ENCODE measurements at regions not wholly inside any gene's neighbourhood (a gene's known extent, or its start where the extent isn't known, plus 50 kb on each side); places are given as distances from the start of the nearest gene placed in this dataset.
A peak's percentile ranks its signal among the peaks of the same experiment; 100 is the strongest.

DNA sequence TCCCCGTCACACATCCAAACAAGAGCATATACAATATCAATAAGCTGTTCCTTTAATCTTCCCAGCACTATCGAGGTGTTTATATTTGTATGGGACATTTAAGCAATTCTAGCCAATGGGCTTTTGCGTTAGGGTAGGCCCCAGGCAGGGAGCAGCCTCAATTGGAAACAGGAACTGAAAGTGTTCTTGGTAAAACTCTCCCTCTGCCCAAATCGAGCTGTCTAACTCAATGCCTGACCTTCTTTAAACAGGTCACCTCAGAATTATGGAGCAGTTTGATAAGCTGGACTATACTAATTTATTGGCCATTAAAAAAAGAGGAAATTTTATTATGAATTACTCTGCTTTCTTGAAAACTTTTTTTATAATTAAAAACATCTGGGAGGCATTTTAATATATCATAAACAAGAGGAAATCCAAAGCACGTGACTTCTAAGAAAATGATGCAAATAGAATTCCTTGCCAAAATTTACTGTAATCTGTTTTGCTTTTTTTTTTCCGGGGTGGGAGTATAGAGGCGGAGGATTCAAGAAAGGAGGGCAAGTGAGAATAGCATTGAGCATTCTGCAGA is 498.1 kb downstream of the LMO4 start:
- Mint-ChIP-seq H3K4me3 (ENCODE audit: unreplicated experiment) (no peak overlapping the region), H3K4me1 (ENCODE audit: low read depth) (no peaks in the 10 kb centered on the region), H3K27me3 (ENCODE audit: low read depth) (no peaks in the 10 kb centered on the region), H3K9me3 (ENCODE audit: low read depth) (no peaks in the 10 kb centered on the region), H3K36me3 (ENCODE audit: low read depth) (no peaks in the 10 kb centered on the region), H3K27ac (ENCODE audit: unreplicated experiment) (no peak overlapping the region)
- DNase-seq (ENCODE audit: low spot score) = no peak
- TF ChIP-seq, protein P1, sequence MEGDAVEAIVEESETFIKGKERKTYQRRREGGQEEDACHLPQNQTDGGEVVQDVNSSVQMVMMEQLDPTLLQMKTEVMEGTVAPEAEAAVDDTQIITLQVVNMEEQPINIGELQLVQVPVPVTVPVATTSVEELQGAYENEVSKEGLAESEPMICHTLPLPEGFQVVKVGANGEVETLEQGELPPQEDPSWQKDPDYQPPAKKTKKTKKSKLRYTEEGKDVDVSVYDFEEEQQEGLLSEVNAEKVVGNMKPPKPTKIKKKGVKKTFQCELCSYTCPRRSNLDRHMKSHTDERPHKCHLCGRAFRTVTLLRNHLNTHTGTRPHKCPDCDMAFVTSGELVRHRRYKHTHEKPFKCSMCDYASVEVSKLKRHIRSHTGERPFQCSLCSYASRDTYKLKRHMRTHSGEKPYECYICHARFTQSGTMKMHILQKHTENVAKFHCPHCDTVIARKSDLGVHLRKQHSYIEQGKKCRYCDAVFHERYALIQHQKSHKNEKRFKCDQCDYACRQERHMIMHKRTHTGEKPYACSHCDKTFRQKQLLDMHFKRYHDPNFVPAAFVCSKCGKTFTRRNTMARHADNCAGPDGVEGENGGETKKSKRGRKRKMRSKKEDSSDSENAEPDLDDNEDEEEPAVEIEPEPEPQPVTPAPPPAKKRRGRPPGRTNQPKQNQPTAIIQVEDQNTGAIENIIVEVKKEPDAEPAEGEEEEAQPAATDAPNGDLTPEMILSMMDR (IDR thresholded peaks at IDR 0.05) = no peak

DNA sequence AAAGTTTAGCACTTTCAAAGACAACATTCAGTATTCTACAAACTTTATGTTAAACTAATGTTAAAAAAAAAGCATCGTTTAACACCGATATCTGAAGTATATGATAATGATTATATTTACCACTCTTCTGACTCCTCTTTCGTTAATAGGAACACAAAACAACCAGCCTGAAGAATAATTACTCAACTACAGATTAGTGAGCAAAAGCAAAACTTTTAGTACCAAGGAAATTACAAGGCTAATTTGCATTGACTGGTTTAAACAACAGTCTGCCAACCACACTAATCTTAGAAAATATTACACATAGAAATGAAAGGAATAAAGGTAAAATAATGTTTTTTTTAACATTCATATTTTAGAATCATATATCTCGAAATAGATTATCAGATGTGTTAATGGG is 500.7 kb downstream of the LMO4 start:
- TF ChIP-seq, protein P1 (IDR thresholded peaks at IDR 0.05) = no peak
- Mint-ChIP-seq H3K4me1 (ENCODE audit: low read depth) (peaks cover 12% of the 10 kb centered on the region), H3K4me3 (ENCODE audit: unreplicated experiment) (no peak overlapping the region), H3K27me3 (ENCODE audit: low read depth) (no peaks in the 10 kb centered on the region), H3K27ac (ENCODE audit: unreplicated experiment) (no peak overlapping the region), H3K36me3 (ENCODE audit: low read depth) (no peaks in the 10 kb centered on the region), H3K9me3 (ENCODE audit: low read depth) (no peaks in the 10 kb centered on the region)
- DNase-seq (ENCODE audit: low spot score) = no peak

DNA sequence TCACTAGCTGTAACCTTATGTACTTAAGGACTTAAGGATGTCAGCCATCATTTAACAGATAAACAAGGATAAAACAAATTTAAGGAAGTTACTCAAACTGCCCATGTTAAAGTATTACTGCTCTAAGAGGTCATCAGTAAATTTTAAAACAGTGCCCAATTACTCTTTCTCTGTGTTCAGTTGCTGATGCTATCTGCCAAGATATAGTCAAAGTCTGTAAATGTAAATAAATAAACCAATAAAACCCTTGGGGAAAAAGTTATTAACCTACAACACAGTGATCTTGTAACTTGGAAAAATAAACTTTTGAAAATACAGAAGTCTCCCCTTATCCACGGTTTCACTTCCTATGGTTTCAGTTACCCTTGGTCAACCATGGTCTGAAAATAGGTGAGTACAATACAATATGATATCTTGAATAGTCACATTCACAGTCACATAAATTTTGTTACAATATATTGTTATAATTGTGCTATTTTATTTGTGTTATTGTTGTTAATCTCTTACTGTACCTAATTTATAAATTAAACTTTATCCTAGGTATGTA is 501.8 kb downstream of the LMO4 start:
- no peak for DNase-seq (ENCODE audit: low spot score)
- Mint-ChIP-seq H3K9me3 (ENCODE audit: low read depth) (no peaks in the 10 kb centered on the region), H3K36me3 (ENCODE audit: low read depth) (no peaks in the 10 kb centered on the region)

DNA sequence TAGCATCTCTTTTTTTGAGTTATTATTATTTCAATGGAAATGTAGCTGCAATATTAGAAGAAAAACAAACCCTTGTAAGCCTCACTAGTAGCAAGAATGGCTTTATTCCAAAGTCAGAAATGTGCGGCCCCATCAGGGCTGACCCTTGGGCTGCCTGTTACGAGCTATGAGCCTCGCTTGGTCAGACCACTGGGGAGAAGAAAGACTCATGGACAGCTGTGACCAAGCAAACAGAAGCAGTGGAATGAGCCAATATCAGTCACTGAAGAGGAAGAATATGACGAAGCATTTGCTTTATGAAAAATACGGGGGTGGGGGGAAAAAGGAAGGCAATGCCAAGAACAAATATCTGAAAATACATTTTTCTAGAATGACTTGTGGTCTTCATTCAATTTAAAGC is 504.5 kb downstream of the LMO4 start:
- DNase-seq (ENCODE audit: low spot score) = no peak
- H3K36me3 Mint-ChIP-seq (ENCODE audit: low read depth) = no peaks in the 10 kb centered on the region
- no peaks in the 10 kb centered on the region for H3K9me3 Mint-ChIP-seq (ENCODE audit: low read depth)
- H3K4me3 Mint-ChIP-seq (ENCODE audit: unreplicated experiment) = no peak overlapping the region
- peak overlapping the region; percentile 37 for H3K27ac Mint-ChIP-seq (ENCODE audit: unreplicated experiment)
- TF ChIP-seq, protein P1 (IDR thresholded peaks at IDR 0.05) = no peak
- H3K27me3 Mint-ChIP-seq (ENCODE audit: low read depth) = no peaks in the 10 kb centered on the region
- H3K4me1 Mint-ChIP-seq (ENCODE audit: low read depth) = peaks cover 12% of the 10 kb centered on the region

More for the DNA sequence above, 501.8 kb downstream of the LMO4 start:
- TF ChIP-seq, protein P1 (IDR thresholded peaks at IDR 0.05) = no peak
- H3K4me1 Mint-ChIP-seq (ENCODE audit: low read depth) = peaks cover 12% of the 10 kb centered on the region
- H3K27ac Mint-ChIP-seq (ENCODE audit: unreplicated experiment) = no peak overlapping the region
- H3K4me3 Mint-ChIP-seq (ENCODE audit: unreplicated experiment) = no peak overlapping the region
- no peaks in the 10 kb centered on the region for H3K27me3 Mint-ChIP-seq (ENCODE audit: low read depth)

DNA sequence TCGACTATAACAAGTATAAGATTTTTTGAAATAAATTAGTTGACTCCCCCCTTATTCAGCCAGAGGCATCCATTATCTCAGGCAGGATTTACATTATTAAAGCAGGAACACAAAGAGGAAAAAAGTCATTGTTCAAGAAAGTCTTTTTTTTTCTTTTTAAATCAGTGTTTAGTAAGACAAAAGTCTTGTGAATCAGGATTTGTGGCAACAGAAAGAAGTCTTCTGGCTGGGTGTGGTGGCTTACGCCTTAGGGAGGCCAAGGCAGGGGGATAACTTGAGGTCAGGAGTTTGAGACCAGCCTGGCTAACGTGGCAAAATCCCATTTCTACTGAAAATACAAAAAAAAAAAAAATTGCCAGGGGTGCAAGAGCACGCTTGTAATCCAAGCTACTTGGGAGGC is 505.5 kb downstream of the LMO4 start:
- no peaks in the 10 kb centered on the region for H3K9me3 Mint-ChIP-seq (ENCODE audit: low read depth)
- H3K27me3 Mint-ChIP-seq (ENCODE audit: low read depth) = no peaks in the 10 kb centered on the region
- DNase-seq (ENCODE audit: low spot score) = no peak
- no peak overlapping the region for H3K27ac Mint-ChIP-seq (ENCODE audit: unreplicated experiment)
- TF ChIP-seq, protein P1 (IDR thresholded peaks at IDR 0.05) = no peak
- H3K4me3 Mint-ChIP-seq (ENCODE audit: unreplicated experiment) = no peak overlapping the region
- H3K4me1 Mint-ChIP-seq (ENCODE audit: low read depth) = peaks cover 12% of the 10 kb centered on the region
- no peaks in the 10 kb centered on the region for H3K36me3 Mint-ChIP-seq (ENCODE audit: low read depth)
